ENCODE measurements at regions not wholly inside any gene's neighbourhood (a gene's known extent, or its start where the extent isn't known, plus 50 kb on each side); places are given as distances from the start of the nearest gene placed in this dataset.

GRCh38 chr1:18056545-18056944 lies 51.1 kb upstream of the IGSF21 start:
- TF ChIP-seq EZH2phosphoT487 (IDR thresholded peaks at IDR 0.05; ENCODE audit: borderline replicate concordance) (no peak), RAD21 (IDR thresholded peaks at IDR 0.05; ENCODE audit: low read depth) (no peak), POLR2A (IDR thresholded peaks at IDR 0.05; ENCODE audit: borderline replicate concordance, extremely low read depth, insufficient read depth, insufficient read length) (no peak), SIN3A (IDR thresholded peaks at IDR 0.05; ENCODE audit: low read depth) (no peak), CTCF (IDR thresholded peaks at IDR 0.05 in 2 of 3, conservative IDR thresholded peaks at IDR 0.05 in 1 of 3; ENCODE audit: borderline replicate concordance in 1 of 3, insufficient read depth in 1 of 3, low read depth in 2 of 3, low read length in 2 of 3) (no peak), POLR2AphosphoS5 (IDR thresholded peaks at IDR 0.05; ENCODE audit: low read depth, low read length) (no peak), ZNF274 (IDR thresholded peaks at IDR 0.05; ENCODE audit: low read depth, low read length) (no peak), ELF1 (IDR thresholded peaks at IDR 0.05; ENCODE audit: borderline replicate concordance, low read depth) (no peak), YY1 (IDR thresholded peaks at IDR 0.05; ENCODE audit: extremely low read depth, insufficient replicate concordance, low read depth, low read length) (no peak), EZH2 (IDR thresholded peaks at IDR 0.05) (no peak), SP1 (IDR thresholded peaks at IDR 0.05; ENCODE audit: low read depth) (no peak), EGR1 (IDR thresholded peaks at IDR 0.05; ENCODE audit: low read depth) (no peak), JUND (IDR thresholded peaks at IDR 0.05) (no peak), SRF (IDR thresholded peaks at IDR 0.05; ENCODE audit: low read depth) (no peak)

All from HCT116 (cell line).